ENCODE measurements at regions not wholly inside any gene's neighbourhood (a gene's known extent, or its start where the extent isn't known, plus 50 kb on each side); places are given as distances from the start of the nearest gene placed in this dataset.

DNA sequence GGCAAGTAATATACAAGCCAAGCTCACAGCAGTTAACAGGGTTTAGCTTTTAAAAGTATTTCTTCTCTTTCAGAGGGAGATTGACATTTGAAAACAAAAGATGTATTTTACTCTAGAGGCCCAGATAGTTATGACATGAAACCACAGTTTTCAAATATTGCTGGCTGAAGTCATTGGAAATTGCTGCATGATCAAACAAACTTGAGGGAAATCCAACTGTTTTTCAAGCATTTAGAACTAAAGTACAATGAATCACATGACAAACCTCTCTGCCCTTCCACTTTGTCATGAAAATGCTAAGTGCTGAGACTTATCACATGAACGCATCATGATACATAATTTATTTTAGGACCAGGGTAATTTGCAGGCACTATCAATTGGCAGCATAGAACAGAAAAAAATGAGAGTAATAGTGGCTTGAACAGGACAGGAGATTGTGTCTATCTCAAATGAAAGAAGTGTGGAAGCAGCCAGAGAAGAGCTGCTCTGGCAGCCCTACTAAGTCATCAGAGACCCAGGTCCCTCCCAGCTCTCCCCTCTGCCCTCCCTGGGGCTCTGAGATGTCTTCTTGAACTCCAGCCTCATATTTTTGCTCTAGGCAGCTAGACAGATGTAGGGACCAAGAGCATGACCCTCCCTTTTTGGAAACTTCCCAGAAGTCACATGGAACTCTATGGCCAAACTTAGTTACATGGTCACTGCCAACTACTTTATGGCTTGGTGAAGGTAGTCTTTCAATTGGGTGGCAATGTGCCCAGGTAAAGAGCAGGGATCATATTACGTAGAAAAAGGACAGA lies 90.1 kb upstream of the PELI2 start:
- Histone ChIP-seq H3K36me3 (no peaks in the 10 kb centered on the region), H3K9me3 (no peaks in the 10 kb centered on the region), H3K4me1 (peaks cover 0 to 6% (median 0%) of the 10 kb centered on the region in 4 donors), H3K4me3 (no peak overlapping the region), H3K27ac (replicated peaks in 1 of 4) (no peak overlapping the region), H3K27me3 (no peaks in the 10 kb centered on the region)
- no peak for DNase-seq (ENCODE audit: extremely low spot score)
- no peak for TF ChIP-seq EP300 (IDR thresholded peaks at IDR 0.05)
- TF ChIP-seq POLR2AphosphoS5 (IDR thresholded peaks at IDR 0.05) = no peak
- TF ChIP-seq, protein P1, sequence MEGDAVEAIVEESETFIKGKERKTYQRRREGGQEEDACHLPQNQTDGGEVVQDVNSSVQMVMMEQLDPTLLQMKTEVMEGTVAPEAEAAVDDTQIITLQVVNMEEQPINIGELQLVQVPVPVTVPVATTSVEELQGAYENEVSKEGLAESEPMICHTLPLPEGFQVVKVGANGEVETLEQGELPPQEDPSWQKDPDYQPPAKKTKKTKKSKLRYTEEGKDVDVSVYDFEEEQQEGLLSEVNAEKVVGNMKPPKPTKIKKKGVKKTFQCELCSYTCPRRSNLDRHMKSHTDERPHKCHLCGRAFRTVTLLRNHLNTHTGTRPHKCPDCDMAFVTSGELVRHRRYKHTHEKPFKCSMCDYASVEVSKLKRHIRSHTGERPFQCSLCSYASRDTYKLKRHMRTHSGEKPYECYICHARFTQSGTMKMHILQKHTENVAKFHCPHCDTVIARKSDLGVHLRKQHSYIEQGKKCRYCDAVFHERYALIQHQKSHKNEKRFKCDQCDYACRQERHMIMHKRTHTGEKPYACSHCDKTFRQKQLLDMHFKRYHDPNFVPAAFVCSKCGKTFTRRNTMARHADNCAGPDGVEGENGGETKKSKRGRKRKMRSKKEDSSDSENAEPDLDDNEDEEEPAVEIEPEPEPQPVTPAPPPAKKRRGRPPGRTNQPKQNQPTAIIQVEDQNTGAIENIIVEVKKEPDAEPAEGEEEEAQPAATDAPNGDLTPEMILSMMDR (IDR thresholded peaks at IDR 0.05) = no peak
- TF ChIP-seq POLR2A (IDR thresholded peaks at IDR 0.05; ENCODE audit: low read depth) = no peak
- 65% methylated on average over 2 of the region's 2 CpGs for WGBS
- intact Hi-C loops (cut with DNase I) = no loop called here

DNA sequence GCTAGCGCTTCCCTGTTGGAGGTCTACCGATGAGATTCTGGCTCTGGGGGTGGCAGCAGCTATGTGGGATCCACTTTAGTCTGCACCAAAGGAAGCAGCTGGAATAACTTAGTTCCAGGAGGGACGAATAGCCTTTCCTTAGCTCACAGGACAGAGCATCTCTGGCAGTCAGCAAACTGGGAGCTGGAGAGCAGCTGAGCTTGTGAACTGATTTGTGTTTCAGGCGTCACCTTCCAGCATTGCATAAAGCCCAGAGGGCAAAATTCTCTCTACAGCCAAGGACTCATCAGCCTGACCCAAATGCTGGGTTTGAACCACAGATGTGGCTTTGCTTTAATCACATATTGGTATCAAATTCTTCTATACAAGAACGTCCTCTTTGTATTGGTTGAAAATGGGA lies 81.9 kb upstream of the PELI2 start:
- 86% methylated on average over 5 of the region's 5 CpGs for WGBS
- intact Hi-C loops (cut with DNase I) = no loop called here
- Histone ChIP-seq H3K4me3 (no peak overlapping the region), H3K9me3 (no peaks in the 10 kb centered on the region), H3K4me1 (no peaks in the 10 kb centered on the region), H3K27me3 (peaks cover 0 to 7% (median 0%) of the 10 kb centered on the region in 4 donors), H3K27ac (replicated peaks in 1 of 4) (no peak overlapping the region), H3K36me3 (no peaks in the 10 kb centered on the region)
- DNase-seq (ENCODE audit: extremely low spot score) = no peak
- TF ChIP-seq POLR2A (IDR thresholded peaks at IDR 0.05; ENCODE audit: low read depth) (no peak), POLR2AphosphoS5 (IDR thresholded peaks at IDR 0.05) (no peak), EP300 (IDR thresholded peaks at IDR 0.05) (no peak)
- TF ChIP-seq, protein P1 (IDR thresholded peaks at IDR 0.05) = no peak

DNA sequence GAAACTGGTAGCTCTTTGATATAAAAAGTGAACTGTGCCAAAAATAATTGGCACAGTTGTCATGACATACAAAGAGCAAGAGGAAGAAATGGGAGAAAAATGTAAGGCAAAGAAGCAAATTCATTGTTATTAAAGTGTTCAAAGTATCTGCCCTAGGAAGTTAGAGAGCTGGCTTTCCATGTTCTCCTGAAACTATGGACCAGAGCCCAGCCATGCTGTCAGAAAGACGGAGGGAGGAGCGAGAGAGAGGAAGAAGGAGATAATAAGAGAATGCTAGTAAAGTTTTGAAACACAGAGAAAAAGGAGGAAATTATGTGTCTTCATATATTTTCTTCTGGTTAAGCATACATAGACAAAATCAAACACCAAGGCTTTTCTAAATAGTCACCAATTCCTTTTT lies 78.1 kb upstream of the PELI2 start:
- Histone ChIP-seq H3K36me3 (no peaks in the 10 kb centered on the region), H3K9me3 (no peaks in the 10 kb centered on the region), H3K27me3 (peaks cover 0 to 7% (median 0%) of the 10 kb centered on the region in 4 donors), H3K4me3 (no peak overlapping the region), H3K4me1 (no peaks in the 10 kb centered on the region), H3K27ac (replicated peaks in 1 of 4) (no peak overlapping the region)
- TF ChIP-seq POLR2A (IDR thresholded peaks at IDR 0.05; ENCODE audit: low read depth) = no peak
- 71% methylated on average over 2 of the region's 2 CpGs for WGBS
- DNase-seq (ENCODE audit: extremely low spot score) = no peak
- intact Hi-C loops (cut with DNase I) = no loop called here

DNA sequence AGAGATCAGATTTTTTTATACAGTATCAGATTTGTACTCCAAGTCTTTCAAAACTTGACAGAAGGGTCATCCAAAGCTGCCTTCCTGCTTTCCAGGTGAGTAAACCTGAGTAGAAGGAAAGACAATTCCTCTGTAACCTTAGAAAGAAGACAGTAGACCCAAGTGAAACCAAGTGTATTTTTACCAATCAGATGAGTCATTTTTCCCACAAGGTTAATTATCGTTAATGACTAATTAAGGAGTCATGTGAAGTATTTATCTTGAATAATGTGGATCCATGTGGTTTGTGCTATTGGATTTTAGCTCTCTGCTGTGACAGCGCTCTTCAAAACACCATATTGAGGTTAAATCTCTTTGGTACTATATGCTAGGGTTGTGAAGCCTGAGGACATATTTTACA lies 74.0 kb upstream of the PELI2 start:
- Histone ChIP-seq H3K36me3 (no peaks in the 10 kb centered on the region), H3K27me3 (no peaks in the 10 kb centered on the region), H3K27ac (replicated peaks in 1 of 4) (no peak overlapping the region), H3K4me3 (no peak overlapping the region), H3K4me1 (no peaks in the 10 kb centered on the region), H3K9me3 (no peaks in the 10 kb centered on the region)
- intact Hi-C loops (cut with DNase I) = no loop called here
- DNase-seq (ENCODE audit: extremely low spot score) = no peak
- TF ChIP-seq POLR2A (IDR thresholded peaks at IDR 0.05; ENCODE audit: low read depth) = no peak
- TF ChIP-seq, protein P1 (IDR thresholded peaks at IDR 0.05) = no peak
- TF ChIP-seq POLR2AphosphoS5 (IDR thresholded peaks at IDR 0.05) = no peak
- no peak for TF ChIP-seq EP300 (IDR thresholded peaks at IDR 0.05)
- 92% methylated on average over 2 of the region's 2 CpGs for whole genome bisulfite sequencing

DNA sequence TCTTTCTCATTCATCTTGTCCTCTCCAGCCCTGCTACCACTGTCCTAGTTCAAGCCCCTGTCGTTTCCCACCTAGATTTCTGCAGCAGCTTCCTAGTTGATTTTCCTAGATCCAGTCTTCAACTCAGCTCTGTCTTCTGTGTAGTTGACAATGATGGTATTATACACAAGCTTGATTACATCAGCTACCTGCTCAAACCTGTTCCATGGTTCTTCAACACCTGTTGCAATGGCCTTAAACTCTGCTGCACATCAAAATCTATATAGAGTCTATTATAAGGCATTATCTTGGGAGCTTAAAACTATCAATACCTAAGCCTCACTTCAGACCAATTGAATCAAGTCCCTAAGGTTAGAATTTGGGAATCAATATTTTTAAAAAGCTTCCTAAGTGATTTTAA lies 71.7 kb upstream of the PELI2 start:
- WGBS = 100% methylated on average over 1 of the region's 1 CpG
- intact Hi-C loops (cut with DNase I) = no loop called here
- Histone ChIP-seq H3K4me1 (no peaks in the 10 kb centered on the region), H3K27ac (replicated peaks in 1 of 4) (no peak overlapping the region), H3K9me3 (no peaks in the 10 kb centered on the region), H3K36me3 (no peaks in the 10 kb centered on the region), H3K4me3 (no peak overlapping the region), H3K27me3 (no peaks in the 10 kb centered on the region)
- TF ChIP-seq POLR2AphosphoS5 (IDR thresholded peaks at IDR 0.05) (no peak), EP300 (IDR thresholded peaks at IDR 0.05) (no peak), POLR2A (IDR thresholded peaks at IDR 0.05; ENCODE audit: low read depth) (no peak)
- TF ChIP-seq, protein P1 (IDR thresholded peaks at IDR 0.05) = no peak
- no peak for DNase-seq (ENCODE audit: extremely low spot score)
